Right kidney (tissue), 1 donor: ENCODE measurements at regions not wholly inside any gene's neighbourhood (a gene's known extent, or its start where the extent isn't known, plus 50 kb on each side); places are given as distances from the start of the nearest gene placed in this dataset.
"Not testable (repeated sequence)": the region's sequence is repeated elsewhere in the genome, so short reads cannot be mapped to it uniquely, and the experiment has no call there.

Source experiments
- DNase-seq: peaks from one replicate; pipeline ENCODE4 v3.0.0-alpha.2; 2016

GRCh38 chr18:22702806-22703205 lies 230.3 kb upstream of the RBBP8 start:
- no peak for DNase-seq

GRCh38 chr18:22703883-22704585 lies 229.1 kb upstream of the RBBP8 start:
- DNase-seq = no peak

DNA sequence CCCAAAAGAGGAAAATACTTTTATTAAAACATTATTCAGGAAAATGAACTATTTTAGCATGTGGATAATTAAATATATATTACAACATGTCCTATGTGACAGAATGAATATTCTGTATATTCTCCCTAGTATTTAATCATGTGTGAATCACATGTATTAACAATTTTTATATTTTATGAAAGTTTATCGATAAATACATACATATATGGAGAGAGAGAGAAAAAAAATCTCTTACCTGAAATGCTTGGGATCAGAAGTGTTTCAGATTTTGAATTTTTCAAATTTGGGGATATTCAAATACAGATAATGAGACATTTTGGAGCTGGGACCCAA lies 228.6 kb upstream of the RBBP8 start:
- DNase-seq = no peak

GRCh38 chr18:22705328-22705727 lies 227.8 kb upstream of the RBBP8 start:
- DNase-seq = no peak

GRCh38 chr18:22706025-22706424 lies 227.1 kb upstream of the RBBP8 start:
- not testable (repeated sequence) for DNase-seq

GRCh38 chr18:22709288-22710060 lies 223.7 kb upstream of the RBBP8 start:
- no peak for DNase-seq

DNA sequence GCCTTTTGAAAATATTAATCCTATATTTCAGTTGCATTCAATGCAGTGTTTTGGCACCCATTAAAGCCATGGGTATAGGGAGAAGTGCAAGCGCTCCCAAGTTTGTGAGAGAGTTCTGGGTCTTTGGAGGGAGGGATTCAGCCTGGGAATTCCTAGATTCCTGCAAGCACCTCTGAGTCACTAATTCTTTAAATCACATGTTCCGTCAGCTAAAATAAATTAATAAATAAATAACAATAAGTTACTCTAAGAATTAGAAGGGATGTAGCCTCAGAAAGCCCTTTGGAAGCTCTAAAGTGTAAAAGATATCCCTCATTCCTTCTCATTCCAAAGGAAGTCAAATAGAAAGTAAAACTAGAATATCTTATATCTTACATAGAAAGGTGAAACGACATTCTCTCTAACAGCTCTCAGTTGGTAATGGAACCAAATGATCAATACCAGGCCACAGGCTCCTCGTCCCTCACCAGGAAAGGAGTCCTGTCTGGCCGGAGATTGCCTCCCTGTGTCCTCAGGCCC lies 222.4 kb upstream of the RBBP8 start:
- peak; percentile 64 for DNase-seq

GRCh38 chr18:22711192-22711685 lies 221.9 kb upstream of the RBBP8 start:
- DNase-seq = no peak

DNA sequence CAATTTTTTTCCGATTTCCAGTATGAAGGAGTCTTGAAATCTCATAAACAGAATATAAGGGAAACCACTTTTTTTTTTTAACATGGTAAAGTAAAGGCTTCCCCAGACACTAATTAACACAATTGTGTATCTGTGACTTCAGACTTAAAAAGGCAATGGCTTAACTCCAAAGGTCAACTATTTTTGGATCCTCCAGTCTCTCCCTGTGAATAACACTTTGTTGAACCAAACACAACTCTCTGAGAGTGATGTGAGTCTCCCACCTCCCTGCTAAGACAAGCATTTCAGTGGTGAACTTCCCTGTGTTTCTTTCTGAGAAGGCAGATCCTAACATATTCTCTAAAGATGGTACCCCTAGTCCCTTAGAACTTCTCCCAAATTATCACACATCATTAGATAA lies 219.6 kb upstream of the RBBP8 start:
- DNase-seq = no peak

DNA sequence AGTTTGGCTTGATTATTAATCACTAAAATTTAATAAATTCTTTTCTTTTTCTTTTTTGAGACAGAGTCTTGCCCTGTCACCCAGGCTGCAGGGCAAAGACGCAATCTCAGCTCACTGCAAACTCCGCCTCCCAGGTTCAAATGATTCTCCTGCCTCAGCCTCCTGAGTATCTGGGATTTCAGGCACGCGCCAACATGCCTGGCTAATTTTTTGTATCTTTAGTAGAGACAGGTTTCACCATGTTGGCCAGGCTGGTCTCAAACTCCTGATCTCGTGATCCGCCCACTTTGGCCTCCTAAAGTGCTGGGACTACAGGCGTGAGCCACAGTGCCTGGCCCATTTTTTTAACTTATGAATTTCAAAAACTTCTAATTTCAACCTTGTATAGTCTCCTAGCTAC lies 215.6 kb upstream of the RBBP8 start:
- not testable (repeated sequence) for DNase-seq

DNA sequence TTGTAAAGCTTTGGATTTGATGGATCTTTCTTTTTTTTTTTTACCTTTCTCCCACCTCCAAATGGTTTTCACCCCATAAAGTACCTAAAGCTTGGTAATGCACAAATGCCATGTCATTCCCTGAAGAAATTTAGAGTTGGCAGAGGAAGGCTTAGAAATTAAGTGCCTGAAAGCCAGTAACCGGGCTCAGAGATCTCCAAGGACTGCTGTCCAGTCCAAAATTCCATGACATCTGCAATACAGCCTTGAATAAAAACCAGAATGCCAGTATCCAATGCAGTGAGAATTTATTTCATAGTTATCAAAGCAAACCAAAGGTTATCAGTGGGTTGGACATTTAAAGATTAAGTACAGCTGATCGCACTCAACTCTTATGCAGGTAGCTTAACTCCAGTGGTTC lies 209.9 kb upstream of the RBBP8 start:
- DNase-seq = no peak

- no peak for DNase-seq
Observed at GRCh38 chr18:22723773-22724172, 209.4 kb upstream of the RBBP8 start.

GRCh38 chr18:22726469-22726868 lies 206.7 kb upstream of the RBBP8 start:
- no peak for DNase-seq

- no peak for DNase-seq
Observed at GRCh38 chr18:22728016-22728415, 205.1 kb upstream of the RBBP8 start.

DNA sequence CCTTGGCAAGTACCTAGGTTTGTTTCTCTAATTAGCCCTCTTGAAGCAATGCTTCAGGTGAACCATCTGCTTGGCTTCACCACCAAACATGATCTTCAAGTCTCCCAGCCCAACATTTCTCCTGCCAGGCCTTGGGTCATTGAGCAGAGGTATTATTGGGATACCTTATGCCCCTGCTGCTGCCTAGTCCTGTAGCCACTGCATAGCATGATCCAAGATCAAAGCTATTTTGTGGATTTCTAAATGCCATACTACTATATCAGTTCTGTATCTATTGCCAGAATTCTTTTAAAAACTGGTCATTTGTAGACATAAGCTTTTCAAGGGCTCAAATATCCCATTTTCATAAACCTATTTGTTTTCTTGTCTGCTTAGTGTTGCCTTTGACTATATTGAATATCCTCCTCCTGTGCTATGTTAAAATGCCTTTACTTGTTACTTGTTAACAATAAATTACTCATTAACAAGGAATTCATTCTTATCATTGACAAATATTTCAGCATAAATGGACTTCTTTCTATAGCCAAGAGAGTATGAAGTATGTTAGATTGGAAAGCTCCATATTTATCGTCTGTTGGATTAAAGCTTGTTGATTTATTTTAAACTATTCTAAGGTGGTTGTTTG lies 204.5 kb upstream of the RBBP8 start:
- no peak for DNase-seq

DNA sequence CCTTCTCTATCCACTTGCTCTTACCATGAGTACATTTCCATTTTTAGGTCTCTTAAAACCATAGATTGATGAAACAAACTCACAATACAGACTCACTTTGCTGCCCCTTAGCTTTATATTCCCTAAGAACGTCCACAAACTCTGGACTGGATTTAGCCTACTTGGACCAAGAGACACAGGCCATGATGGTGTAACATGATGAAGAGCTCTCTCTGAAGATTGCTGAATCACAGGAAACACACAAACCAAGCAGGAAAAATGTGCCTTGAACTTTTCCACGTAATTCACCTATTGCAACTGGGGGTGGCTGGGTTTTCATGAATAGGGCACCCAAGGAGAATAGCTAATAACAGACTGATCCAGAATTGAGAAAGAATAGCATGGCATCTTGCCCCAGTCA lies 201.7 kb upstream of the RBBP8 start:
- no peak for DNase-seq

DNA sequence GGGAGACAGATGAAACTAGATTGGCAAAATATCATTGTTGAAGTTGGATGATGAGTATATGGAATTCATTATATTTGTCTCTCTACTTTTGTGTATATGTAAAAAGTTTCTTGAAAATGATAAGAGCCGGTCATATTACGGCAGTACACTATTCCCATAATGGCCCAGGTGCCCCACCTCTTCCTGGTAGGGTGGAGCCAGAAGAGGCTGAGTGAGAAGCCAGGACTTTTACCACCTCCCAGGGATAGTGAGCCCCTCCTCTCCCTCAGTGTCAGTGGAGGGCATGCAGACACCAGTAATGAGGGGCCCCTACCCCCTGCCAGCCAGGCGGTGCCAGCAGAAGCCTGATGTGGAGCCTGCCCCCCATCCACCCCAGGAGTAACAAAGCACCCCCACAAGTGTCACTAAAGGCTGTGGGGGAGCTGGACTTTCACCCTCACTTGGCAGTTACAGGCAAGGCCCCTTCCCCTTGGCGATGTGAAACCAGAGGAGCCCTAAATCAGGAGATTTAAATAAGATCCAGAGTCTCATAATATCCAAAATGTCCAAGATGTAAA lies 198.9 kb upstream of the RBBP8 start:
- DNase-seq = no peak

DNA sequence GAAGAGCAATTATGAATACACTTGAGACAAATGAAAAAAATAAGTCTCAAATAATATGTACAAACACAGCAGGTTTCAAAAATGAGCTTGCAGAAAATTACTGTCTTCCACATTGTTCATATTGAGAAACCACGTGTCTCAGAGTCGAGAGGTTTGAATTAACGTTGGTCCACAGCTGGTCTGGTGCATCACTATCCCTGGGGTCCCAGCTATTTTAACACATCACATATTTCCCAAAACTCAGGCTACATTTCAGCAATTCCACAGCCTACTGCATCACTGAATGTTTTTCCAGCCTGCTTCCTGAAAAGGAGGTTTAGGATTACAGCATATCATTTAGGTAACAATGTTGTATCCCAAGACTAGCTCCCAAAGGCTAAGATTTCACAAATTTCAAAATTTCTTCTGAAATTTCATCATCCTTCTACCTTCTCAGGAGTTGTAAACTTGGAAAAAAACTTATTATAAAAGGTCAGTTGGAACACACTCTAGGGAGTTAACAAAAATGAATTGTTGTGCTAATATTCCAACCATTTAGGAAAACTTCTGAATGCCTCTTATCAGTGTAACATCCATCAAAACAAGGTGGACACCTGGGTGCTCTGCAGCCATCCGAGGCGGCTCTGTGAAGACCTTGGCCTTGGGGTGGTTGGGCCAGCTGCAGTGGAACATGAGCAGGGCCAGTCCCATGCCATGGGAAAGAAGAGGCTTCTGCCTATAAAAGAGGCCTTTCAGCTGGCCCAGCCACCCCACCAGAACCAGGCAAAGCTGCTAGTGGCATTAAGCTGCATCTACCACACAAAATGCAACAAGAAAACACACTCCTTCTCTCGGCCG lies 198.1 kb upstream of the RBBP8 start:
- no peak for DNase-seq

DNA sequence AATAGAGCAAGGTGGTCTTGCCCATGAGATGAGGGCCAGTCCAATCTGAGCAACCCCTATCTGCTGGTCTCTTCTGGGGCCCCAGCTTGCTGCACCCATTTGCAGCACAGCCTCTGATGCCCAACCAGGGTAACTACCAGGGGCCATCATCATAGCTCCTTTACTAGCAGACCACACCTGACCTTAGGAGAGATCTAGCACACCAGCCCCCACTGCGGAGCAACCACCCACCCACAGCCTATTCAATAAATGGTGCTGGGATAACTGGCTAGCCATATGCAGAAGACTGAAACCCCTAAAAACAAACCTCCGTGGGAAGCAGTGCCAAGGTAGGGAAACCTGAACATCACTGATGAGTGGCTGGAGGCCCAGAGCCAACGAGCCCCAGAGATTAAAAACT lies 196.1 kb upstream of the RBBP8 start:
- DNase-seq = no peak

- DNase-seq = no peak
Observed at GRCh38 chr18:22739061-22739642, 194.0 kb upstream of the RBBP8 start.

DNA sequence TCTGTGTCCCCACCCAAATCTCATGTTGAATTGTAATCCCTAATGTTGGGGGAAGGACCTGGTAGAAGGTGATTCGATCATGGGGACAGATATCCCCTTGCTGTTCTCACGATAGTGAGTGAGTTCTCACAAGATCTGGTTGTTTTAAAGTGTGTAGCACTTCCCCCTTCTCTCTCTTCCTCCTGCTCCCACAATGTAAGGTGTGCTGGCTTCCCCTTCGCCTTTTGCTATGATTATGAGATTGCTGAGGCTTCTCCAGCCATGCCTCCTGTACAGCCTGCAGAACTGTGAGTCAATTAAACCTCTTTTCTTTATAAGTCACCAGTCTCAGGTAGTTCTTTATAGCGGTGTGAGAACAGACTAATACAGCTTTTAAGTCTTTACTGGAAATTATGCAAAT lies 193.3 kb upstream of the RBBP8 start:
- DNase-seq = no peak

GRCh38 chr18:22741318-22741717 lies 191.8 kb upstream of the RBBP8 start:
- DNase-seq = no peak
